BLaER1 treated with 17β-estradiol and CSF1 and Interleukin-3, amounts not matched to agents 10 nM and 100 nM (cell line): ENCODE measurements at regions not wholly inside any gene's neighbourhood (a gene's known extent, or its start where the extent isn't known, plus 50 kb on each side); places are given as distances from the start of the nearest gene placed in this dataset.
"Not testable (repeated sequence)": the region's sequence is repeated elsewhere in the genome, so short reads cannot be mapped to it uniquely, and the experiment has no call there.

Experiments
- H3K27ac ChIP-seq, 11 experiments: shearing (Covaris generic); formaldehyde crosslinking; 2 replicates each; pipeline ENCODE4 v1.8.1; 2022
- H3K27me3 ChIP-seq, 11 experiments: shearing (Covaris generic); formaldehyde crosslinking; 2 replicates each; pipeline ENCODE4 v1.8.1; 2022
- H3K36me3 ChIP-seq, 11 experiments: shearing (Covaris generic); formaldehyde crosslinking; 2 replicates each; pipeline ENCODE4 v1.8.1; 2022
- H3K4me1 ChIP-seq, 10 experiments: shearing (Covaris generic); formaldehyde crosslinking; 2 replicates each; pipeline ENCODE4 v1.8.1; 2022
- H3K4me2 ChIP-seq, 11 experiments: shearing (Covaris generic); formaldehyde crosslinking; 2 replicates each; pipeline ENCODE4 v1.8.1; 2022
- H3K4me3 ChIP-seq, 10 experiments: shearing (Covaris generic); formaldehyde crosslinking; 2 replicates each; pipeline ENCODE4 v1.8.1; 2022
- H3K9ac ChIP-seq, 11 experiments: shearing (Covaris generic); formaldehyde crosslinking; 2 replicates each; pipeline ENCODE4 v1.8.1; 2022
- H3K9me3 ChIP-seq, 11 experiments: shearing (Covaris generic); formaldehyde crosslinking; replicated peaks in 1 of 11; 2 replicates each; pipeline ENCODE4 v1.8.1; 2022
- H4K20me1 ChIP-seq, 11 experiments: shearing (Covaris generic); formaldehyde crosslinking; 2 replicates each; pipeline ENCODE4 v1.8.1; 2022
- Cebpa-rat ChIP-seq, 11 experiments: shearing (Covaris generic); IDR thresholded peaks; 2 replicates each; pipeline ENCODE4 v1.8.1; 2022

DNA sequence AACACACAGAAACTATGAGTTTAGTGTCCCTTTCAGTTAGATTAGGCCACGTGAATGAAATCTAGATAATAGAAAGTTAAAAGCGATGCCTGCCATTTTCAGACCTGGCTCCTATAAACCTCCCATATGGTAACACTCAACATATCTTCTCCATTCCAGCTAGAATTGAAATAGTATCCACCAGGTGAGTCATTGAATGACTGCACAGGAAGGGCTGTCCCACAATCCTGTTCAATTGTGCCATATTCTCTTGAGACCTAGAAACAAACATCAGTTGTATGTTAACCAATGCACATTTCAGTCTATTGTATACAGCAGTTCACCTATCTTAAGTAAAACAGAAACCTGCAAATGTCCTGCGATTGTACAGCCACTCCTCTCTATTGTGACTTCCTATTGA, 659.3 kb upstream of the SLIT2 start:
- H3K4me3 ChIP-seq: no peak overlapping the region
- H3K4me2 ChIP-seq: no peak overlapping the region
- H3K9me3 ChIP-seq: peaks cover 0 to 6% (median 0%) of the 10 kb centered on the region in 11 experiments; a peak in 4 of 22 replicates
- H4K20me1 ChIP-seq: no peaks in the 10 kb centered on the region
- H3K36me3 ChIP-seq: no peaks in the 10 kb centered on the region
- no peak overlapping the region for H3K9ac ChIP-seq
- no peaks in the 10 kb centered on the region for H3K27me3 ChIP-seq
- H3K4me1 ChIP-seq: no peaks in the 10 kb centered on the region
- no peak overlapping the region for H3K27ac ChIP-seq
- TF ChIP-seq Cebpa-rat (IDR thresholded peaks at IDR 0.05): no peak

GRCh38 chr4:19583827-19584569, 667.7 kb upstream of the SLIT2 start:
- Histone ChIP-seq H3K9me3 (no peaks in the 10 kb centered on the region), H3K4me3 (no peak overlapping the region), H3K4me2 (no peak overlapping the region), H3K9ac (no peak overlapping the region), H3K27ac (no peak overlapping the region), H3K36me3 (no peaks in the 10 kb centered on the region), H3K27me3 (no peaks in the 10 kb centered on the region), H3K4me1 (0 out of 20 replicates have a peak, but pooled peaks cover 0 to 10% (median 0%) of the 10 kb centered on the region in 10 experiments), H4K20me1 (no peaks in the 10 kb centered on the region)
- TF ChIP-seq Cebpa-rat (IDR thresholded peaks at IDR 0.05): no peak

- Histone ChIP-seq H3K36me3 (no peaks in the 10 kb centered on the region), H3K9ac (no peak overlapping the region), H3K27me3 (no peaks in the 10 kb centered on the region), H4K20me1 (no peaks in the 10 kb centered on the region), H3K27ac (no peak overlapping the region), H3K4me2 (peak overlapping the region in 1 of 11 experiments; percentile 19; a peak in 1 of 22 replicates), H3K9me3 (no peaks in the 10 kb centered on the region), H3K4me3 (no peak overlapping the region), H3K4me1 (peaks cover 0 to 22% (median 3%) of the 10 kb centered on the region in 10 experiments; a peak in 7 of 20 replicates)
- TF ChIP-seq Cebpa-rat (IDR thresholded peaks at IDR 0.05): no peak
Observed at GRCh38 chr4:19580095-19580494, 671.6 kb upstream of the SLIT2 start.

DNA sequence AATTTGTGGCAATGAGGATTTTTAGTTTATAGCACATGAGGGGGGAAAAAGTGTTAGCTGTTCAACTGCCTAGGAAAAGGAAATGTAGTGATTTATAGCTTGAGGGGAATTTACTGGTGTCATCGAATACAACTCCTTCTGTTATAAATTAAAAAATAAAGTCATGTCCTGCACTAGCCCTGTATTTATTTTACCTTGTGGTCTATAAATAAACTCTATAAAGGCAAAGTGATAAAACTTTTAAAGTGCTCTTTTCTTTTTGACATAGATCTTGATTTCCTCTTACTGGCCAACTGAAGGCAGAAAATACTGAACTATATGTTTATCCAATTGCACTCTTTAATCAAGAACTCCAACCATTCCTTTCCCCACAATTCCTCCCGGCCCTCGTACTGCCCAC, 672.1 kb upstream of the SLIT2 start:
- Histone ChIP-seq H3K4me1 (peaks cover 0 to 22% (median 3%) of the 10 kb centered on the region in 10 experiments; a peak in 7 of 20 replicates), H3K4me2 (peak overlapping the region in 1 of 11 experiments; percentile 19; a peak in 1 of 22 replicates), H3K9ac (no peak overlapping the region), H3K27me3 (no peaks in the 10 kb centered on the region), H3K27ac (no peak overlapping the region), H3K9me3 (no peaks in the 10 kb centered on the region), H3K4me3 (no peak overlapping the region), H4K20me1 (no peaks in the 10 kb centered on the region), H3K36me3 (no peaks in the 10 kb centered on the region)
- no peak for TF ChIP-seq Cebpa-rat (IDR thresholded peaks at IDR 0.05)

- Histone ChIP-seq H3K9ac (no peak overlapping the region), H3K36me3 (no peaks in the 10 kb centered on the region), H3K9me3 (no peaks in the 10 kb centered on the region), H3K27ac (no peak overlapping the region), H3K4me3 (no peak overlapping the region), H4K20me1 (no peaks in the 10 kb centered on the region), H3K4me2 (no peak overlapping the region), H3K27me3 (no peaks in the 10 kb centered on the region), H3K4me1 (peaks cover 0 to 22% (median 3%) of the 10 kb centered on the region in 10 experiments; a peak in 7 of 20 replicates)
- TF ChIP-seq Cebpa-rat (IDR thresholded peaks at IDR 0.05): no peak
Observed at GRCh38 chr4:19577097-19577496, 674.6 kb upstream of the SLIT2 start.

GRCh38 chr4:19575924-19576323, 675.8 kb upstream of the SLIT2 start:
- Histone ChIP-seq H3K9me3 (no peaks in the 10 kb centered on the region), H3K27ac (peak overlapping the region in 2 of 11 experiments; percentile 2 to 46; a peak in 1 of 22 replicates), H4K20me1 (no peaks in the 10 kb centered on the region), H3K4me3 (no peak overlapping the region), H3K27me3 (no peaks in the 10 kb centered on the region), H3K4me2 (peak overlapping the region in 6 of 11 experiments; percentile 4 to 52 (median 12); a peak in 6 of 22 replicates), H3K9ac (no peak overlapping the region), H3K36me3 (no peaks in the 10 kb centered on the region), H3K4me1 (peaks cover 1 to 22% (median 5%) of the 10 kb centered on the region in 10 experiments; a peak in 13 of 20 replicates)
- TF ChIP-seq Cebpa-rat (IDR thresholded peaks at IDR 0.05): no peak

GRCh38 chr4:19566041-19566440, 685.7 kb upstream of the SLIT2 start:
- H3K4me2 ChIP-seq: no peak overlapping the region
- H3K9me3 ChIP-seq: peaks cover 0 to 3% (median 0%) of the 10 kb centered on the region in 11 experiments; a peak in 1 of 22 replicates
- no peak for TF ChIP-seq Cebpa-rat (IDR thresholded peaks at IDR 0.05)

GRCh38 chr4:19562456-19562855, 689.2 kb upstream of the SLIT2 start:
- no peaks in the 10 kb centered on the region for H4K20me1 ChIP-seq
- no peak overlapping the region for H3K4me2 ChIP-seq
- no peak overlapping the region for H3K9ac ChIP-seq
- H3K9me3 ChIP-seq: peaks cover 0 to 3% (median 0%) of the 10 kb centered on the region in 11 experiments; a peak in 1 of 22 replicates
- H3K4me3 ChIP-seq: no peak overlapping the region
- no peak overlapping the region for H3K27ac ChIP-seq
- no peaks in the 10 kb centered on the region for H3K4me1 ChIP-seq
- no peak for TF ChIP-seq Cebpa-rat (IDR thresholded peaks at IDR 0.05)
- no peaks in the 10 kb centered on the region for H3K27me3 ChIP-seq
- H3K36me3 ChIP-seq: no peaks in the 10 kb centered on the region

More at GRCh38 chr4:19566041-19566440, 685.7 kb upstream of the SLIT2 start:
- no peak overlapping the region for H3K4me3 ChIP-seq
- H3K9ac ChIP-seq: no peak overlapping the region
- no peaks in the 10 kb centered on the region for H4K20me1 ChIP-seq
- H3K4me1 ChIP-seq: peaks cover 0 to 5% (median 2%) of the 10 kb centered on the region in 10 experiments; a peak in 7 of 20 replicates
- no peaks in the 10 kb centered on the region for H3K27me3 ChIP-seq
- no peak overlapping the region for H3K27ac ChIP-seq
- no peaks in the 10 kb centered on the region for H3K36me3 ChIP-seq

- H4K20me1 ChIP-seq: no peaks in the 10 kb centered on the region
- no peak overlapping the region for H3K9ac ChIP-seq
- H3K27me3 ChIP-seq: no peaks in the 10 kb centered on the region
- H3K9me3 ChIP-seq: no peaks in the 10 kb centered on the region
- no peaks in the 10 kb centered on the region for H3K4me1 ChIP-seq
- no peak overlapping the region for H3K27ac ChIP-seq
- H3K4me2 ChIP-seq: no peak overlapping the region
- H3K36me3 ChIP-seq: no peaks in the 10 kb centered on the region
- no peak overlapping the region for H3K4me3 ChIP-seq
- TF ChIP-seq Cebpa-rat (IDR thresholded peaks at IDR 0.05): no peak
Observed at GRCh38 chr4:19557161-19557560, 694.5 kb upstream of the SLIT2 start.

DNA sequence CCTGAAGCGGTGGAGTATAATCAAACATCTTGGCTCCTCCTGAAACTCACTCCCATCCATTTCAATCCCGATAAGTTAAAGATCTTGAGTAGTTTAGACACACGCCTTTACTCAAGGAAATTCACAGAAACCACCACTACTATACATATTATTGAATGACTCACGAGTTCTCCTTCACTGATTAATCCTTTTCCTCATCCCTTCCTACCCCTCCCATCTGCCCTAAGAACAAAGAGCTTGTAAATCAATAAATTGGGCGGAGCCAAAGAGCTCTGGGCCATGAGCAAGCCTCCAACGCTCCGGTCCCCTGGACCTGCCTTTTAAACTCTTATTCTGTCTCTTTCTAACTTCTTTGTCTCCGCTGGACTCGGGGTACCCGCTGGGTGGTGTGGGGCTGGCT, 695.4 kb upstream of the SLIT2 start:
- H3K4me1 ChIP-seq, H3K9ac ChIP-seq, H3K4me3 ChIP-seq, H3K9me3 ChIP-seq, H3K36me3 ChIP-seq, H3K27ac ChIP-seq, H4K20me1 ChIP-seq, H3K27me3 ChIP-seq, H3K4me2 ChIP-seq: not testable (repeated sequence)
